Testis (tissue), 2 donors: ENCODE measurements at regions not wholly inside any gene's neighbourhood (a gene's known extent, or its start where the extent isn't known, plus 50 kb on each side); places are given as distances from the start of the nearest gene placed in this dataset.

ENCODE experiments used
- POLR2A ChIP-seq: fragments of 450-650 bp; IDR thresholded peaks from one replicate; pipeline ENCODE4 v1.6.1; 2017; ENCODE audit warnings: antibody characterized with exemption, mild to moderate bottlenecking, moderate library complexity
- TF ChIP-seq, protein P1 (sequence below), 3 experiments: fragments of 450-650 bp in 2 of 3; fragments of 200-600 bp in 1 of 3; sonication (generic) in 1 of 3; IDR thresholded peaks; one replicate each; pipeline ENCODE4 v1.5.1; 2016 to 2019; ENCODE audit warnings: antibody characterized with exemption in 3 of 3, mild to moderate bottlenecking in 2 of 3, moderate library complexity in 1 of 3

DNA sequence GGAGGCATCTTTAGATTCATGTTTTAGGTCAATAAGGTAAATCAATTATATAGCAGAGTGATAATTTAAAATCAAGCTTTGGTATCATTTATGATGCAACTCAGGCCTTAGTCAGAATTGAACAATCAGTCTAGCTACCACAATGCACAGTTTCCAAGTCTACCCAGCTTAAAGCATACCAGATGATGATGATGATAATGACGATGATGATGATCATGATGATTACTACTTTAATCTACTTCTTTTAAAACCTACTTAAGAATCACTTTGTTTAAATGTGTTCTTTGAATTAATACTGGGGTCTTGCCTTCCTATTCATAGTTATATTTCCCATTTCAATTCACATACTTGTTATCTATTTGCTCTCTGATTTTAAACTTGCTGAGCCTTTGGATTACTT, 1872.7 kb downstream of the OLFM4 start:
- TF ChIP-seq, protein P1, sequence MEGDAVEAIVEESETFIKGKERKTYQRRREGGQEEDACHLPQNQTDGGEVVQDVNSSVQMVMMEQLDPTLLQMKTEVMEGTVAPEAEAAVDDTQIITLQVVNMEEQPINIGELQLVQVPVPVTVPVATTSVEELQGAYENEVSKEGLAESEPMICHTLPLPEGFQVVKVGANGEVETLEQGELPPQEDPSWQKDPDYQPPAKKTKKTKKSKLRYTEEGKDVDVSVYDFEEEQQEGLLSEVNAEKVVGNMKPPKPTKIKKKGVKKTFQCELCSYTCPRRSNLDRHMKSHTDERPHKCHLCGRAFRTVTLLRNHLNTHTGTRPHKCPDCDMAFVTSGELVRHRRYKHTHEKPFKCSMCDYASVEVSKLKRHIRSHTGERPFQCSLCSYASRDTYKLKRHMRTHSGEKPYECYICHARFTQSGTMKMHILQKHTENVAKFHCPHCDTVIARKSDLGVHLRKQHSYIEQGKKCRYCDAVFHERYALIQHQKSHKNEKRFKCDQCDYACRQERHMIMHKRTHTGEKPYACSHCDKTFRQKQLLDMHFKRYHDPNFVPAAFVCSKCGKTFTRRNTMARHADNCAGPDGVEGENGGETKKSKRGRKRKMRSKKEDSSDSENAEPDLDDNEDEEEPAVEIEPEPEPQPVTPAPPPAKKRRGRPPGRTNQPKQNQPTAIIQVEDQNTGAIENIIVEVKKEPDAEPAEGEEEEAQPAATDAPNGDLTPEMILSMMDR (IDR thresholded peaks at IDR 0.05) = no peak
- no peak for TF ChIP-seq POLR2A
